A549 (cell line): ENCODE measurements at regions not wholly inside any gene's neighbourhood (a gene's known extent, or its start where the extent isn't known, plus 50 kb on each side); places are given as distances from the start of the nearest gene placed in this dataset.

Source experiments
- ATAC-seq, 2 experiments: fragments of 200-7000 bp in 1 of 2; fragments of >200 bp in 1 of 2; cut with Nextera tagmentation in 1 of 2; cut with Tn5 transposase in 1 of 2; 3 replicates each; pipeline versions ENCODE4 v1.8.0 to v1.9.1; 2018 to 2020; ENCODE audit warnings: mild to moderate bottlenecking in 1 of 2, moderate library complexity in 1 of 2
- CTCF ChIA-PET: fragments of 300-600 bp; sonication (Branson Sonifier 250); formaldehyde crosslinking; extraction: SDS; loops from one replicate; lab custom pipeline; 2021; ENCODE audit warnings: antibody characterized with exemption, inconsistent platforms; lab: Yijun Ruan, JAX
- POLR2A ChIA-PET: fragments of 350-600 bp; formaldehyde crosslinking; extraction: SDS; loops from one replicate; lab custom pipeline; 2021; ENCODE audit warnings: antibody characterized with exemption, inconsistent platforms; lab: Yijun Ruan, JAX
- DNase-seq, 2 experiments: peaks; one replicate each; pipeline versions ENCODE4 v3.0.0 to v3.0.0-alpha.2; 2011 to 2016; ENCODE audit warnings: low read depth in 1 of 2, low spot score in 1 of 2
- FAIRE-seq: peaks from 2 replicates; lab custom pipeline; 2011; peaks lifted over from hg19 to GRCh38; lab: Jason Lieb, UNC
- H3K27ac ChIP-seq, 2 experiments: fragments of >200 bp; sonication (Bioruptor Twin); formaldehyde crosslinking; 3 replicates each; pipeline ENCODE4 v1.5.1; 2016 to 2017
- H3K4me1 ChIP-seq: fragments of >200 bp; sonication (Bioruptor Twin); formaldehyde crosslinking; 3 replicates; pipeline ENCODE4 v1.6.1; 2016
- H3K4me2 ChIP-seq: fragments of >200 bp; sonication (Bioruptor Twin); formaldehyde crosslinking; 3 replicates; pipeline ENCODE4 v1.6.1; 2016
- H3K4me3 ChIP-seq: fragments of >200 bp; sonication (Bioruptor Twin); formaldehyde crosslinking; 3 replicates; pipeline ENCODE4 v1.5.1; 2016
- H3K9me3 ChIP-seq: fragments of >200 bp; sonication (Bioruptor Twin); formaldehyde crosslinking; 3 replicates; pipeline ENCODE4 v1.6.1; 2016
- BHLHE40 ChIP-seq: IDR thresholded peaks from 2 replicates; pipeline ENCODE4 v1.6.1; 2012; ENCODE audit warnings: low read depth, low read length, inconsistent platforms
- CBX2 ChIP-seq: fragments of 200-600 bp; sonication (generic); IDR thresholded peaks from 2 replicates; pipeline ENCODE4 v1.6.1; 2016; ENCODE audit warnings: low read depth, mild to moderate bottlenecking, borderline replicate concordance
- CHD2 ChIP-seq: fragments of 150-350 bp; IDR thresholded peaks from 2 replicates; pipeline ENCODE4 v1.6.1; 2014; ENCODE audit warnings: low read length; ENCODE audit not compliant: partially characterized antibody
- CHD4 ChIP-seq: fragments of 200-600 bp; sonication (generic); IDR thresholded peaks from 2 replicates; pipeline ENCODE4 v1.6.1; 2016; ENCODE audit warnings: antibody characterized with exemption, mild to moderate bottlenecking, borderline replicate concordance
- EHMT2 ChIP-seq: fragments of 200-600 bp; sonication (generic); IDR thresholded peaks from 2 replicates; pipeline ENCODE4 v1.6.1; 2016; ENCODE audit warnings: antibody characterized with exemption, low read depth, mild to moderate bottlenecking, moderate library complexity
- ESRRA ChIP-seq: fragments of 150-350 bp; IDR thresholded peaks from 2 replicates; pipeline ENCODE4 v1.6.1; 2014; ENCODE audit warnings: mild to moderate bottlenecking, low read length, borderline replicate concordance
- FOSB ChIP-seq: fragments of 250-450 bp; sonication (Bioruptor Pico); IDR thresholded peaks from 2 replicates; pipeline ENCODE4 v1.5.0; 2020; ENCODE audit warnings: mild to moderate bottlenecking, moderate library complexity
- HES2 ChIP-seq: fragments of >200 bp; sonication (Bioruptor Twin); formaldehyde crosslinking; IDR thresholded peaks from 2 replicates; pipeline ENCODE4 v1.6.1; 2016
- HEYL ChIP-seq: fragments of 250-450 bp; sonication (Bioruptor Pico); IDR thresholded peaks from 2 replicates; pipeline ENCODE4 v1.8.0; 2021; ENCODE audit warnings: mild to moderate bottlenecking, moderate library complexity
- HMGXB4 ChIP-seq: fragments of 250-450 bp; sonication (Bioruptor Pico); IDR thresholded peaks from 2 replicates; pipeline ENCODE4 v1.5.0; 2021; ENCODE audit warnings: mild to moderate bottlenecking, moderate library complexity, borderline replicate concordance
- HOXB13 ChIP-seq: fragments of 250-450 bp; sonication (Bioruptor Pico); IDR thresholded peaks from 2 replicates; pipeline ENCODE4 v1.5.0; 2020; ENCODE audit warnings: low read depth, mild to moderate bottlenecking, moderate library complexity
- HOXB5 ChIP-seq: fragments of 250-450 bp; sonication (Bioruptor Pico); IDR thresholded peaks from 2 replicates; pipeline ENCODE4 v1.5.0; 2020; ENCODE audit warnings: mild to moderate bottlenecking, moderate library complexity
- KDM5A ChIP-seq: fragments of 200-600 bp; sonication (generic); IDR thresholded peaks from 2 replicates; pipeline ENCODE4 v1.6.1; 2016; ENCODE audit warnings: antibody characterized with exemption, mild to moderate bottlenecking
- MYC ChIP-seq: IDR thresholded peaks from 2 replicates; pipeline ENCODE4 v1.6.1; 2012; ENCODE audit warnings: mild to moderate bottlenecking, inconsistent platforms, low read length, improper control_type of control experiment, borderline replicate concordance
- NR3C1 ChIP-seq: fragments of >200 bp; sonication (Bioruptor Twin); formaldehyde crosslinking; IDR thresholded peaks from 3 replicates; pipeline ENCODE4 v1.6.1; 2017
- RCOR1 ChIP-seq: fragments of 150-350 bp; IDR thresholded peaks from 2 replicates; pipeline ENCODE4 v1.6.1; 2014; ENCODE audit warnings: antibody characterized with exemption, low read length, low read depth
- REST ChIP-seq: fragments of 200-600 bp; sonication (generic); IDR thresholded peaks from 2 replicates; pipeline ENCODE4 v1.6.1; 2016; ENCODE audit warnings: antibody characterized with exemption, mild to moderate bottlenecking, moderate library complexity
- SMC3 ChIP-seq: fragments of >200 bp; sonication (Bioruptor Twin); formaldehyde crosslinking; IDR thresholded peaks from 3 replicates; pipeline ENCODE4 v1.6.1; 2018; ENCODE audit warnings: inconsistent platforms
- SREBF2 ChIP-seq: fragments of 450-650 bp; IDR thresholded peaks from 2 replicates; pipeline ENCODE4 v1.6.1; 2014; ENCODE audit warnings: mild to moderate bottlenecking, moderate library complexity
- TFCP2L1 ChIP-seq: fragments of 250-450 bp; sonication (Bioruptor Pico); IDR thresholded peaks from 2 replicates; pipeline ENCODE4 v1.5.0; 2021; ENCODE audit warnings: mild to moderate bottlenecking
- TP53 ChIP-seq: fragments of 250-450 bp; sonication (Bioruptor Pico); IDR thresholded peaks from 2 replicates; pipeline ENCODE4 v1.5.0; 2021; ENCODE audit warnings: mild to moderate bottlenecking, moderate library complexity
- ZC3H11A ChIP-seq: fragments of 450-650 bp; IDR thresholded peaks from 2 replicates; pipeline ENCODE4 v1.6.1; 2014; ENCODE audit warnings: antibody characterized with exemption, mild to moderate bottlenecking
- ZSCAN20 ChIP-seq: fragments of 250-450 bp; sonication (Bioruptor Pico); IDR thresholded peaks from 2 replicates; pipeline ENCODE4 v1.8.0; 2022; ENCODE audit warnings: mild to moderate bottlenecking, moderate library complexity
- WGBS: methylation state at CpG from one replicate; pipeline ENCODE4 v1.1.6; 2017; ENCODE audit errors: missing lambda C conversion rate; 5-methylcytosine and 5-hydroxymethylcytosine counted together
- TF ChIP-seq, protein P1 (sequence below): IDR thresholded peaks from 2 replicates; pipeline ENCODE4 v1.6.1; 2012; ENCODE audit warnings: low read depth, borderline replicate concordance
- TF ChIP-seq, protein P2 (sequence below): fragments of 450-650 bp; IDR thresholded peaks from 2 replicates; pipeline ENCODE4 v1.6.1; 2014; ENCODE audit warnings: antibody characterized with exemption

GRCh38 chr14:59037086-59037485, 151.4 kb upstream of the DAAM1 start:
- no peaks in the 10 kb centered on the region for H3K9me3 ChIP-seq
- DNase-seq = no peak
- 33% methylated on average over 3 of the region's 3 CpGs for WGBS
- no peak for TF ChIP-seq SREBF2
- no peak for TF ChIP-seq HOXB5 (CRISPR knock-in tag)
- TF ChIP-seq, protein P1, sequence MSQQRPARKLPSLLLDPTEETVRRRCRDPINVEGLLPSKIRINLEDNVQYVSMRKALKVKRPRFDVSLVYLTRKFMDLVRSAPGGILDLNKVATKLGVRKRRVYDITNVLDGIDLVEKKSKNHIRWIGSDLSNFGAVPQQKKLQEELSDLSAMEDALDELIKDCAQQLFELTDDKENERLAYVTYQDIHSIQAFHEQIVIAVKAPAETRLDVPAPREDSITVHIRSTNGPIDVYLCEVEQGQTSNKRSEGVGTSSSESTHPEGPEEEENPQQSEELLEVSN = no peak
- no peak for FAIRE-seq
- CTCF ChIA-PET = interaction anchor here (1.1 to 1.3 kb wide), 2 partner anchors 9 to 18 kb away, joined by 4 to 6 read pairs; no protein-coding TSS in a partner anchor
- POLR2A ChIA-PET = no interaction called here
- ATAC-seq = no peak
- no peak overlapping the region for H3K4me3 ChIP-seq
- H3K27ac ChIP-seq = no peak overlapping the region
- H3K4me2 ChIP-seq = no peak overlapping the region
- no peaks in the 10 kb centered on the region for H3K4me1 ChIP-seq

GRCh38 chr14:59037620-59038019, 150.8 kb upstream of the DAAM1 start:
- no peaks in the 10 kb centered on the region for H3K9me3 ChIP-seq
- no peak overlapping the region for H3K4me2 ChIP-seq
- TF ChIP-seq HMGXB4 (CRISPR knock-in tag) = no peak
- TF ChIP-seq HOXB13 = no peak
- TF ChIP-seq HES2 = no peak
- TF ChIP-seq TFCP2L1 = no peak
- TF ChIP-seq NR3C1 = no peak
- no peak for TF ChIP-seq ZSCAN20
- no peak for TF ChIP-seq MYC
- no peak for TF ChIP-seq CHD4
- TF ChIP-seq KDM5A = no peak
- TF ChIP-seq, protein P2, sequence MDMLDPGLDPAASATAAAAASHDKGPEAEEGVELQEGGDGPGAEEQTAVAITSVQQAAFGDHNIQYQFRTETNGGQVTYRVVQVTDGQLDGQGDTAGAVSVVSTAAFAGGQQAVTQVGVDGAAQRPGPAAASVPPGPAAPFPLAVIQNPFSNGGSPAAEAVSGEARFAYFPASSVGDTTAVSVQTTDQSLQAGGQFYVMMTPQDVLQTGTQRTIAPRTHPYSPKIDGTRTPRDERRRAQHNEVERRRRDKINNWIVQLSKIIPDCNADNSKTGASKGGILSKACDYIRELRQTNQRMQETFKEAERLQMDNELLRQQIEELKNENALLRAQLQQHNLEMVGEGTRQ = no peak
- no peak for FAIRE-seq
- H3K4me3 ChIP-seq = no peak overlapping the region
- H3K27ac ChIP-seq = no peak overlapping the region
- CTCF ChIA-PET = interaction anchor here (1.3 kb wide), 1 partner anchor 9 kb away, joined by 6 read pairs; no protein-coding TSS in a partner anchor
- H3K4me1 ChIP-seq = no peaks in the 10 kb centered on the region
- WGBS = 4% methylated on average over 4 of the region's 4 CpGs
- ATAC-seq = no peak
- POLR2A ChIA-PET = no interaction called here
- DNase-seq = no peak

- no peak overlapping the region for H3K4me2 ChIP-seq
- TF ChIP-seq FOSB (no peak), HEYL (CRISPR knock-in tag) (no peak), BHLHE40 (no peak), TFCP2L1 (no peak), REST (no peak), CHD2 (no peak), TP53 (CRISPR knock-in tag) (no peak), ZC3H11A (no peak), EHMT2 (no peak), RCOR1 (no peak), CBX2 (no peak), SMC3 (no peak), ESRRA (no peak)
- POLR2A ChIA-PET = no interaction called here
- 39% methylated on average over 4 of the region's 4 CpGs for WGBS
- H3K4me3 ChIP-seq = no peak overlapping the region
- CTCF ChIA-PET = interaction anchor here (0.7 to 1.2 kb wide), 5 partner anchors 10 to 538 kb away, joined by 3 to 7 read pairs (median 3); no protein-coding TSS in a partner anchor
- H3K9me3 ChIP-seq = no peaks in the 10 kb centered on the region
- ATAC-seq (no peak), FAIRE-seq (no peak), DNase-seq (no peak)
- no peaks in the 10 kb centered on the region for H3K4me1 ChIP-seq
- H3K27ac ChIP-seq = no peak overlapping the region
Observed at GRCh38 chr14:59038746-59039145, 149.7 kb upstream of the DAAM1 start.
